ENCODE measurements at regions not wholly inside any gene's neighbourhood (a gene's known extent, or its start where the extent isn't known, plus 50 kb on each side); places are given as distances from the start of the nearest gene placed in this dataset.

DNA sequence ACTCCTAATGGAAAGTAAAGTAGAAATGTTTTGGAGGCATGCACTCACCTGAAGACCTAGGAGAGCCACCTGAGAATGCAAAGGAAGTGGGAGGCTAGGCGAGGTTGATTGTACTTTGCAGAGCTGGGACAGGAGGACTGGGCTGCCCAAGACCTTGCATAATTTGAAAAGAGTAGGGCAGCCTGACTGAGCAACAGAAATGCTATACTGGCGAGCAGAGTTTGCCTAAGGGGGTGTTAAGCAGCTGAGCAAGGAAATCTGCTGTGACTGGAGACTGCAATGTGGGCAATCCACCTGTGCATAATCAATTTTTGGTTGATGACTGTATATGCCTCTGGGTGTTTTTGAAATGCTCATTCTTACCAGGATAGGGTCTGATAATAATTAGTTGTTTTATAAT is 834.1 kb downstream of the TRHDE start:
- peak; percentile 42 for DNase-seq
- Histone ChIP-seq H3K4ac (ENCODE audit: low read depth, low read length) (no peak overlapping the region), H2BK12ac (ENCODE audit: insufficient read length, low read depth, low read length) (no peak overlapping the region), H2BK5ac (ENCODE audit: insufficient read length, low read length) (no peak overlapping the region), H3K9ac (ENCODE audit: extremely low read depth, insufficient read length, low read length) (no peak overlapping the region), H3K56ac (ENCODE audit: insufficient read length, low read depth, low read length) (no peak overlapping the region), H3K23ac (ENCODE audit: insufficient read length, low read depth, low read length) (no peak overlapping the region), H4K20me1 (ENCODE audit: control insufficient read depth, insufficient read depth, insufficient read length) (no peaks in the 10 kb centered on the region), H3K4me1 (ENCODE audit: insufficient read depth, low read length) (no peaks in the 10 kb centered on the region), H3K79me1 (ENCODE audit: insufficient read depth, low read depth, low read length, poor library complexity, severe bottlenecking) (no peaks in the 10 kb centered on the region), H3K79me2 (ENCODE audit: insufficient read depth, low read length) (no peaks in the 10 kb centered on the region), H2AFZ (ENCODE audit: low read length) (no peak overlapping the region), H3K4me2 (ENCODE audit: insufficient read depth, insufficient read length, low read length) (no peak overlapping the region), H3K18ac (ENCODE audit: insufficient read length, low read depth, low read length) (no peak overlapping the region), H3T11ph (ENCODE audit: low read length) (no peak overlapping the region), H3K14ac (ENCODE audit: insufficient read depth, low read length) (no peak overlapping the region), H2AK5ac (ENCODE audit: insufficient read length, low read length) (no peak overlapping the region), H3K9me3 (ENCODE audit: control insufficient read depth, low read depth, low read length) (no peaks in the 10 kb centered on the region), H2BK15ac (ENCODE audit: low read depth, low read length) (no peak overlapping the region), H3K23me2 (ENCODE audit: insufficient read length, low read depth, low read length, poor library complexity, severe bottlenecking) (no peaks in the 10 kb centered on the region), H4K5ac (ENCODE audit: insufficient read length, low read depth, low read length) (no peak overlapping the region), H3K27me3 (ENCODE audit: insufficient read depth, low read length) (no peaks in the 10 kb centered on the region), H4K91ac (ENCODE audit: insufficient read length, low read depth, low read length) (no peak overlapping the region), H4K8ac (replicated peaks; ENCODE audit: insufficient read length, low read depth, low read length) (no peak overlapping the region), H2BK20ac (ENCODE audit: low read depth, low read length, poor library complexity, severe bottlenecking) (no peak overlapping the region), H3K27ac (ENCODE audit: insufficient read length, low read depth, low read length) (no peak overlapping the region), H2BK120ac (ENCODE audit: low read depth, low read length, poor library complexity, severe bottlenecking) (no peak overlapping the region)
- H3K4me1 Mint-ChIP-seq: peaks cover 3 to 7% of the 10 kb centered on the region in 2 experiments; a peak in 3 of 4 replicates
- TF ChIP-seq CTCF (conservative IDR thresholded peaks at IDR 0.05): no peak
- no peak overlapping the region for H3K4me3 Mint-ChIP-seq
- H3K9me3 Mint-ChIP-seq: no peaks in the 10 kb centered on the region
- no CpG with 5 or more reads among the region's 2 CpGs for WGBS (ENCODE audit: extremely low coverage, insufficient read length, low lambda C conversion rate)
- H3K27me3 Mint-ChIP-seq (ENCODE audit: low read depth): no peaks in the 10 kb centered on the region
- no peaks in the 10 kb centered on the region for H3K36me3 Mint-ChIP-seq (ENCODE audit: insufficient read depth in 1 of 3, low read depth in 3 of 3)
- H3K27ac Mint-ChIP-seq: peak overlapping the region in 1 of 3 experiments; percentile 71; a peak in 3 of 7 replicates

Data from H9 (cell line).